Activated CD4-positive, alpha-beta T cell treated with anti-CD3 and anti-CD28 coated beads for 48 hours (primary cell): ENCODE measurements at regions not wholly inside any gene's neighbourhood (a gene's known extent, or its start where the extent isn't known, plus 50 kb on each side); places are given as distances from the start of the nearest gene placed in this dataset.

ENCODE experiments used
- DNase-seq: peaks from one replicate; pipeline ENCODE4 v3.0.0-alpha.2; 2020

- DNase-seq = no peak
These were observed 167.2 kb upstream of the SATB2 start for GRCh38 chr2:199624958-199625357.

GRCh38 chr2:199612509-199613130, 154.9 kb upstream of the SATB2 start:
- no peak for DNase-seq

- DNase-seq = no peak
These were observed 150.2 kb upstream of the SATB2 start for GRCh38 chr2:199607914-199608313.

- DNase-seq = no peak
These were observed 148.5 kb upstream of the SATB2 start for GRCh38 chr2:199606193-199606780.

GRCh38 chr2:199603721-199604291, 146.1 kb upstream of the SATB2 start:
- DNase-seq = no peak

- DNase-seq = no peak
These were observed 145.4 kb upstream of the SATB2 start for GRCh38 chr2:199602896-199603717.

- no peak for DNase-seq
These were observed 144.6 kb upstream of the SATB2 start for GRCh38 chr2:199602271-199602895.

- DNase-seq = no peak
These were observed 138.8 kb upstream of the SATB2 start for GRCh38 chr2:199596549-199596948.

GRCh38 chr2:199594443-199594842, 136.7 kb upstream of the SATB2 start:
- DNase-seq = no peak

GRCh38 chr2:199591826-199592225, 134.1 kb upstream of the SATB2 start:
- no peak for DNase-seq

- no peak for DNase-seq
These were observed 132.8 kb upstream of the SATB2 start for GRCh38 chr2:199590321-199591203.

GRCh38 chr2:199589306-199589705, 131.6 kb upstream of the SATB2 start:
- DNase-seq = no peak

GRCh38 chr2:199588054-199588453, 130.3 kb upstream of the SATB2 start:
- DNase-seq = no peak

- no peak for DNase-seq
These were observed 128.9 kb upstream of the SATB2 start for GRCh38 chr2:199586646-199587045.

GRCh38 chr2:199583676-199584075, 125.9 kb upstream of the SATB2 start:
- no peak for DNase-seq

GRCh38 chr2:199581935-199582360, 124.2 kb upstream of the SATB2 start:
- no peak for DNase-seq

- no peak for DNase-seq
These were observed 123.7 kb upstream of the SATB2 start for GRCh38 chr2:199581408-199581807.

- no peak for DNase-seq
These were observed 117.7 kb upstream of the SATB2 start for GRCh38 chr2:199575416-199575815.

- DNase-seq = no peak
These were observed 114.8 kb upstream of the SATB2 start for GRCh38 chr2:199572571-199572970.

- no peak for DNase-seq
These were observed 113.2 kb upstream of the SATB2 start for GRCh38 chr2:199570934-199571333.

- no peak for DNase-seq
These were observed 111.6 kb upstream of the SATB2 start for GRCh38 chr2:199569336-199569735.

GRCh38 chr2:199558156-199558555, 100.4 kb upstream of the SATB2 start:
- no peak for DNase-seq
